GM21786 (cell line): ENCODE measurements at regions not wholly inside any gene's neighbourhood (a gene's known extent, or its start where the extent isn't known, plus 50 kb on each side); places are given as distances from the start of the nearest gene placed in this dataset.

ENCODE experiments used
- ATAC-seq: cut with Tn5 transposase; IDR thresholded peaks from one replicate; pipeline ENCODE4 v1.9.1; 2021; ENCODE audit not compliant: unreplicated experiment

DNA sequence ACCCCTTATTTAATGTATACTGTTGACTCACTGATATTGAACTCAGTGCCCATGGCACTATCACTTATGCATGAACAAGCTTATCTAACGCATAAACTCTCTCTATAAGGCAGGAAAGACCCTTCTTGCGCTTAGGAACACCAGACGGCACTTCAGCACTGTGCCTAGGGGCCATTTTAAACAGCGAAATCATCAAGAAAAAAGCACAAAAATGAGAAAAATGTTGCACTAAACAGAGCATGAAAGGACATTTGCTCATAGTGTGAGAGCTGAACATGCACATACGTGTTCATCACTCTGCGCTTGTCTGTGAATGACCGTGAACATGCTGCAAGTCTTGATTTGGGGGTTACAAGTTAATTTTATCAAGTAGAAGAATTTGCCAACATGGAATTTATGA lies 109.6 kb downstream of the WDR11 start:
- no peak for ATAC-seq

- no peak for ATAC-seq
Measured at GRCh38 chr10:120961795-120962755, 110.9 kb downstream of the WDR11 start.

GRCh38 chr10:120962756-120963593 lies 111.8 kb downstream of the WDR11 start:
- no peak for ATAC-seq

DNA sequence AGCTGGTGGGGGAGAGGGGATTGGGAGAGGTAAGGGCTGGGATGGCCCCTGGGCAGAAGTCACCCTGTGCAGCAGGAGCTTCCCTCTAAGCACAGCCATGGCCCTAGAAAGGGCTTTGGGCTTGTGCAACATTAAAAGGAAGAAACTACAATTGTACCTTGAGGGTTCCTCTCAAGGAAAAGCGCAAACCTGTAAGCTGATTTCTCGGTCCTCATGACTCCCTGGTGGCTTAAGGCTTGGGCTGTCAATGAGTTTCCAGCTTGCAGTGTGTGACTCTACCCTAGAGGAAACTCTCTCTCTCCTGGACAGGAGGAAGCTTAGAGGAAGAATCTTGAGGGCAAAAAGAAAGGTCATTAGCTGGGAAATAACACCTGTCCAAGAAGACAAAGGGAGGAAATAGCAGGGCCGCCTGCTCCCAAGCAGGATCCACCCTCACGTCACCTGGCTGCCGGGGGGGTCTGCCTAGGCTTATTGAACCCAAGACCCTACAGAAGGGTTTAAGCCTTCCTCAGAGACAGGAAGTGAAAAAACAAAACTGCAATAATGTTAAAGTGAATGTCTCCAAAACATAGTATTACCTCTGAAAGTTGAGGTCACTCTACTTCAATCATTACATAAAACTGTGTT lies 112.5 kb downstream of the WDR11 start:
- no peak for ATAC-seq

GRCh38 chr10:120966657-120967045 lies 115.5 kb downstream of the WDR11 start:
- no peak for ATAC-seq

GRCh38 chr10:120969219-120969645 lies 118.1 kb downstream of the WDR11 start:
- peak; percentile 37 for ATAC-seq

DNA sequence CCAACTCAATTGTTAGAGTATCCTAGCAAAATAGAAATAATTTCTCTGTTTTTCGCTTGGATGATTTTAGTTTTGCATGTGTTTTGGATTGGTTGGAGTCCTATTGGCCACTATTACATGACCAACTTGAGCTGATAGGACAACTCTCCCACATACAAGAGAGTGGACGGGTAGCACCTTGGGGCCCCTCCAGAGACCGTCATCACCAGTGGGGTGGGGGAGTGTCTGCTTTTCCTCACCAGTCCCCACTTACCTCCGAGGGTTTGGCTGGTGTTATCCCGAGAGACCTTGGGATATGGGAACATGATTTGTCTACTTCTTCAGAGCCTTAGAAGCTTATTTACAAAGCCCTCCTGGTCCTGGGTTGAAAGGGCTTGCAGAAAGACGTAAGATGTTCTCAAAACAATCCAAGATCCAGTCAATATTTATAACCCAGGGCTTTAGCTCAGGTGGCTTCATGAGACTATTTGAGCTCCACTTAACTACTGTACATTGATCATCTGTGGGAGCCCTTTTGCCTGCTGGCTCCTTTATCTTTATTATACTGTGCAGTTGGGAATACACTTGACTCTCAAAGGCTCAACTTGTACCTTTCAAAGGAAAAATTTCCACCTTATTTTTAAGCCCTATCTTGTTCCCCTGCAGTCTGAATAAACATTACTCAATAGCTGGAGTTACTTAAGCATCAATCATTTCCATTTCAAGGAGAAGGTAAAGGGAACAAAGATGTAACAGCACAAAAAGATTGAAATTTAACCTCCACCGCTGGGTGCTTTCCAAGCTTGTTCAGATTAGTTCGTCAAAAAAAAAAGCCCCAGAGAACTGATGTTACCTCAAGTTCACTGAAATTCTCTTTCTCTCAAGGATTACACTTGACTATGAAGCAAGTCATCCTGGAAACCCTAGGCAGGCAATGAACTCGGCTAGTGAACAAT lies 119.7 kb downstream of the WDR11 start:
- no peak for ATAC-seq

DNA sequence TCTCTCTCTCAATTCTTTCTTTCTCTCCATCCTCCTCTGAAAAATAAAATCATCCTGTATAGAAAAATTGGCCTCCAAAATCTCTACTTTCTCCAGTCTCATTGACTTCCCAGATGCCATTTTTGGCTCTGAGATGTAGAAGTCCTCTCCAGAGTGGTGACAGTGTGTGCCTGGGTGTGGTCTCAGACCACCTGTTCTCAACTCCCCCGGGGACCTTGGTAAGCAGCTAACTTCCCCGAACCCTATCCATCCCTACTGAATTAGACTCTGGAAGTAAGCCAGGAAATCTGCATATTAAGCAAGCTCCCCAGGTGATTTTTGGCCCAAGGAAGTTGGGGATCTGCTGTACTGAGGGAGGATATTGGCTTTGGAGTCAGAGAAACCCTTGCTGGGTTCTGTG lies 120.5 kb downstream of the WDR11 start:
- no peak for ATAC-seq

- no peak for ATAC-seq
Measured at GRCh38 chr10:120972259-120972658, 121.1 kb downstream of the WDR11 start.

- ATAC-seq = no peak
Measured at GRCh38 chr10:120975072-120975867, 124.1 kb downstream of the WDR11 start.

- ATAC-seq = no peak
Measured at GRCh38 chr10:120975868-120976225, 124.7 kb downstream of the WDR11 start.

GRCh38 chr10:120977897-120978296 lies 126.7 kb downstream of the WDR11 start:
- no peak for ATAC-seq

DNA sequence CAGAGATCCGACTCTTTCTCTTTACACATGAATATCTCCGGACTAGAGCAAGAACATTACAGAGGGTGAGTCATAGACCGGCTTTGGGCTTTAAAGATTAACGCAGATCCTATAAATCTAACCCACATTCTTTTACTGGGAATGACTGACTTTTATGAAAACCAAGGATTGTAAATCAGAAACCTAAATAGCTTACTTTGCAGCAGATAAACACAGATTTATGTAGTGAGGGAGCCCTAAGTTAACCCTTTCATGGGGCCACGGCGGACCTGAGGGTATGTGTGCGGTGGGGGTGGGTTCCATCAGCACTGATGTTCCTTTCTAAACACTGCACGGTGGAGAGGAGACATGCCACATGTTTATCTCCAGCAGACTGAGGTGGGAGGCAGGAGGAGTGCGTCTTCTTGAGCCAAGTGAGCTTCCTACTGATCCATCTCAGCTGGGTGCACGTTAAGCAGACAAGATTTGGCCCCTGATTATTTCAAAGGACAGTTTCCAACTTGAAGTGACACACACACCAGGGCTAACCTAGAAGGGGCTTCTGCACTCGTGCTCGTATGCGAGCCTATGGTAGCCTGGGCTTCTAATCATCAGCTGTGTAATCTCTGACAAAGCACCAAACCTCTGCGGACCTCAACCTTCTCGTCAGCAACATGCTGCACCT lies 127.6 kb downstream of the WDR11 start:
- no peak for ATAC-seq

DNA sequence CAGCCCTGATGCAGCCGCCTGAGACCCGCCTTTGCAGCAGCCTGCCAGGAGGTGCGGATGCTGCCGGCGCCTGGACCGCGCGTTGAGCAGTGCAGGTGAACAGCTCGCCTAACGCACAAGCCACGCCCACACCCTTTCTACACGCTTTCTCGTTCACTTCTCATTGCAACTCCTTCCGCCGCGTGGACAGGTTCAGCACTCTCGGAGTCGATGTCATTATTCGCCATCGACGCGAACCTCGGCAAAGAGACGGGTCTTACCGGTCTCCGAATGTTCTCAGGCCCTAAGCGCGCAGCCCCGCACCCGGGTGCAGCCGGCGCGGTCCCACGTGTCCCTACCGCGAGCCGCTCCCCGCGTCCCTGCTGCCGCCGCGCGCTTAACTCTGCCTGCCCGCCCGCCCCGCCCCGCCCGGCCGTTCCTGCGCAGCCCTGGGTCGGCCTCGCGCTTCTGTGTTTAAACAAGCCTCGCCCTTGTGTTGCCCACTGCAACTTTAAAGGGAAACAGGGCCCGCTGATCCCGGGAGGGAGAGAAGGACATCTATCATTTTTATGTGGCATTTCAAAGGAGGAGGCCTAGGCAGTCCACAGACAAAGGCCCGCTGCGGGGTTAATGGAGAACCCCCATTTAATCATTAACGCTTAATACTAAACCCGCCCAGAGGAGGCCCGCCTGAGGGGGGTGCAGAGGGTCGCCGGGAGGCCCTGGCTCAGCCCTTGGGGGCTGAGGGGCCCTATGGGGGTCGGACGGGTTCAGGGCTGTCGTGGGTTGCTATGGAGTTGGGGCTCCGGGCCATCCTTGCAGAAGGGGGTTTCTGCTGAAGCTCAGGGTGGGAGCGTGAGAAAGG lies 128.5 kb downstream of the WDR11 start:
- ATAC-seq = no peak

GRCh38 chr10:120980279-120981255 lies 129.4 kb downstream of the WDR11 start:
- no peak for ATAC-seq

- ATAC-seq = no peak
Measured at GRCh38 chr10:120981601-120982391, 130.6 kb downstream of the WDR11 start.
